GM12878 (cell line): ENCODE measurements at regions not wholly inside any gene's neighbourhood (a gene's known extent, or its start where the extent isn't known, plus 50 kb on each side); places are given as distances from the start of the nearest gene placed in this dataset.

ENCODE experiments used
- ATAC-seq: fragments of 200-7000 bp; cut with Tn5 transposase; 3 replicates; pipeline ENCODE4 v1.9.1; 2020; ENCODE audit warnings: mild to moderate bottlenecking, moderate library complexity
- BruUV-seq: library from RNA; stranded (reverse); fragments of 400-500 nt; replicated peaks from 2 replicates; lab custom pipeline; 2021; lab: Mats Ljungman, UMichigan
- CTCF ChIA-PET: fragments of 300-600 bp; sonication (Branson Sonifier 250); formaldehyde crosslinking; extraction: SDS; loops from one replicate; lab custom pipeline; 2021; ENCODE audit warnings: inconsistent platforms; lab: Yijun Ruan, JAX
- POLR2A ChIA-PET: fragments of 350-600 bp; formaldehyde crosslinking; extraction: SDS; loops from one replicate; lab custom pipeline; 2021; ENCODE audit warnings: inconsistent platforms; lab: Charles Lee
- RAD21 ChIA-PET: fragments of 300-600 bp; sonication (Branson Sonifier 250); formaldehyde crosslinking; loops from one replicate; lab custom pipeline; 2023; ENCODE audit warnings: antibody characterized with exemption; ENCODE audit not compliant: unreplicated experiment; lab: Charles Lee
- SMC1A ChIA-PET: fragments of 300-600 bp; sonication (Branson Sonifier 250); formaldehyde crosslinking; loops from one replicate; lab custom pipeline; 2023; ENCODE audit not compliant: unreplicated experiment, uncharacterized antibody; lab: Charles Lee
- DNase-seq: peaks from one replicate; pipeline ENCODE4 v3.0.0-alpha.2; 2011; ENCODE audit warnings: low read depth, low spot score
- FAIRE-seq: peaks from 3 replicates; lab custom pipeline; 2011; peaks lifted over from hg19 to GRCh38; lab: Jason Lieb, UNC
- H2AFZ ChIP-seq: 2 replicates; pipeline ENCODE4 v1.6.0; 2011; ENCODE audit warnings: low read depth, low read length, control low read depth; ENCODE audit not compliant: control insufficient read depth
- H3K27ac ChIP-seq: 2 replicates; pipeline ENCODE4 v1.5.1; 2011; ENCODE audit warnings: control low read depth; ENCODE audit not compliant: control insufficient read depth, insufficient read depth
- H3K27me3 ChIP-seq, 2 experiments: replicated peaks in 1 of 2; 2 replicates each; pipeline versions ENCODE4 v1.6.0 to v1.6.1; 2011; ENCODE audit warnings: low read length in 1 of 2; ENCODE audit not compliant: control insufficient read depth in 2 of 2, insufficient read depth in 2 of 2
- H3K36me3 ChIP-seq, 2 experiments: 2 replicates each; pipeline ENCODE4 v1.5.1; 2011; ENCODE audit warnings: low read length in 1 of 2; ENCODE audit not compliant: control insufficient read depth in 2 of 2, insufficient read depth in 2 of 2
- H3K4me1 ChIP-seq: 2 replicates; pipeline ENCODE4 v1.6.1; 2011; ENCODE audit warnings: mild to moderate bottlenecking, low read length, moderate library complexity, mixed read lengths; ENCODE audit not compliant: control insufficient read depth, insufficient read depth
- H3K4me2 ChIP-seq: 2 replicates; pipeline ENCODE4 v1.6.0; 2011; ENCODE audit warnings: control low read depth; ENCODE audit not compliant: control insufficient read depth, insufficient read depth
- H3K4me3 ChIP-seq: fragments of 200-600 bp; sonication (generic); 2 replicates; pipeline ENCODE4 v1.5.1; 2016
- H3K79me2 ChIP-seq: 2 replicates; pipeline ENCODE4 v1.6.0; 2011; ENCODE audit warnings: low read length; ENCODE audit not compliant: control insufficient read depth, insufficient read depth
- H3K9ac ChIP-seq: 2 replicates; pipeline ENCODE4 v1.8.0; 2011; ENCODE audit warnings: low read length, control low read depth, mixed read lengths; ENCODE audit not compliant: control insufficient read depth, insufficient read depth
- H3K9me3 ChIP-seq: replicated peaks from 3 replicates; pipeline ENCODE4 v1.5.1; 2011; ENCODE audit warnings: mild to moderate bottlenecking, low read length; ENCODE audit not compliant: control insufficient read depth, insufficient read depth
- H4K20me1 ChIP-seq: 2 replicates; pipeline ENCODE4 v1.6.0; 2011; ENCODE audit not compliant: control insufficient read depth, insufficient read depth
- BACH1 ChIP-seq: fragments of 450-650 bp; IDR thresholded peaks from 2 replicates; pipeline ENCODE4 v1.6.1; 2017; ENCODE audit warnings: mild to moderate bottlenecking, borderline replicate concordance
- CUX1 ChIP-seq: IDR thresholded peaks from 2 replicates; pipeline ENCODE4 v1.6.1; 2012; ENCODE audit warnings: improper control_type of control experiment, low read depth, low read length; ENCODE audit not compliant: insufficient replicate concordance
- DPF2 ChIP-seq: fragments of 450-650 bp; IDR thresholded peaks from 2 replicates; pipeline ENCODE4 v1.6.1; 2017; ENCODE audit warnings: mild to moderate bottlenecking
- EED ChIP-seq: sonication (generic); IDR thresholded peaks from 2 replicates; pipeline ENCODE4 v1.6.1; 2016; ENCODE audit warnings: antibody characterized with exemption, low read depth
- ESRRA ChIP-seq: IDR thresholded peaks from 2 replicates; pipeline ENCODE4 v1.6.1; 2012; ENCODE audit warnings: mild to moderate bottlenecking, low read length, improper control_type of control experiment
- NFYB ChIP-seq: IDR thresholded peaks from 2 replicates; pipeline ENCODE4 v1.6.1; 2011; ENCODE audit warnings: low read depth, mild to moderate bottlenecking, low read length, improper control_type of control experiment, moderate library complexity; ENCODE audit not compliant: insufficient read depth
- STAT3 ChIP-seq: IDR thresholded peaks from 2 replicates; pipeline ENCODE4 v1.6.1; 2011; ENCODE audit warnings: low read depth, low read length, improper control_type of control experiment
- SUZ12 ChIP-seq: fragments of 200-600 bp; sonication (generic); IDR thresholded peaks from one replicate; pipeline ENCODE4 v1.6.1; 2018; ENCODE audit warnings: antibody characterized with exemption, mild to moderate bottlenecking; ENCODE audit not compliant: unreplicated experiment
- WGBS: methylation state at CpG from one replicate; pipeline ENCODE4 v1.1.6; 2016; ENCODE audit warnings: low lambda C conversion rate; ENCODE audit not compliant: insufficient replicate concordance, insufficient coverage; ENCODE audit errors: missing lambda C conversion rate; 5-methylcytosine and 5-hydroxymethylcytosine counted together
- in situ Hi-C: fragments of 300-500 bp; cut with MboI; formaldehyde crosslinking; loops from 9 replicates; pipeline ENCODE4 v1.14.3; 2018; ENCODE audit warnings: mixed read lengths
- intact Hi-C: fragments of 100-400 bp; cut with micrococcal nuclease; formaldehyde crosslinking; loops from one replicate; pipeline ENCODE4 v1.14.2; 2022; ENCODE audit not compliant: unreplicated experiment

- SMC1A ChIA-PET, result no interaction called here
- H3K9ac ChIP-seq, result no peak overlapping the region
- H4K20me1 ChIP-seq, result no peaks in the 10 kb centered on the region
- DNase-seq (no peak), ATAC-seq (no peak), FAIRE-seq (no peak)
- no peaks in the 10 kb centered on the region for H3K36me3 ChIP-seq
- no peak for TF ChIP-seq SUZ12
- TF ChIP-seq BACH1, result no peak
- TF ChIP-seq ESRRA, result no peak
- TF ChIP-seq DPF2, result no peak
- no peak for TF ChIP-seq EED
- no peak for TF ChIP-seq STAT3
- TF ChIP-seq NFYB, result no peak
- no peak for TF ChIP-seq CUX1
- in situ Hi-C loops (no loop called here), intact Hi-C loops (no loop called here)
- H3K27ac ChIP-seq, result no peak overlapping the region
- H3K4me3 ChIP-seq, result no peak overlapping the region
- no peaks in the 10 kb centered on the region for H3K4me1 ChIP-seq
- H2AFZ ChIP-seq, result no peak overlapping the region
- POLR2A ChIA-PET, result no interaction called here
- no peaks in the 10 kb centered on the region for H3K27me3 ChIP-seq
- H3K9me3 ChIP-seq, result no peaks in the 10 kb centered on the region; the same call in 2 of the 3 replicates
- CTCF ChIA-PET, result no interaction called here
- WGBS, result 52% methylated on average over 26 of the region's 29 CpGs
- H3K79me2 ChIP-seq, result no peaks in the 10 kb centered on the region
- no peak overlapping the region for H3K4me2 ChIP-seq
- RAD21 ChIA-PET, result no interaction called here
- no TSS peak for BruUV-seq
Observed at GRCh38 chr1:2864203-2864905, 62.9 kb upstream of the TTC34 start.
